ENCODE measurements at regions not wholly inside any gene's neighbourhood (a gene's known extent, or its start where the extent isn't known, plus 50 kb on each side); places are given as distances from the start of the nearest gene placed in this dataset.
A peak's percentile ranks its signal among the peaks of the same experiment; 100 is the strongest.

- DNase-seq = no peak
- H3K4me1 Mint-ChIP-seq = no peaks in the 10 kb centered on the region
- peak overlapping the region; percentile 1 for H3K27ac Mint-ChIP-seq
- no peaks in the 10 kb centered on the region for H3K27me3 Mint-ChIP-seq (ENCODE audit: low read depth, poor library complexity)
- no peaks in the 10 kb centered on the region for H3K9me3 Mint-ChIP-seq
- H3K36me3 Mint-ChIP-seq (ENCODE audit: low read depth) = no peaks in the 10 kb centered on the region
- H3K4me3 Mint-ChIP-seq = no peak overlapping the region
- TF ChIP-seq, protein P1, sequence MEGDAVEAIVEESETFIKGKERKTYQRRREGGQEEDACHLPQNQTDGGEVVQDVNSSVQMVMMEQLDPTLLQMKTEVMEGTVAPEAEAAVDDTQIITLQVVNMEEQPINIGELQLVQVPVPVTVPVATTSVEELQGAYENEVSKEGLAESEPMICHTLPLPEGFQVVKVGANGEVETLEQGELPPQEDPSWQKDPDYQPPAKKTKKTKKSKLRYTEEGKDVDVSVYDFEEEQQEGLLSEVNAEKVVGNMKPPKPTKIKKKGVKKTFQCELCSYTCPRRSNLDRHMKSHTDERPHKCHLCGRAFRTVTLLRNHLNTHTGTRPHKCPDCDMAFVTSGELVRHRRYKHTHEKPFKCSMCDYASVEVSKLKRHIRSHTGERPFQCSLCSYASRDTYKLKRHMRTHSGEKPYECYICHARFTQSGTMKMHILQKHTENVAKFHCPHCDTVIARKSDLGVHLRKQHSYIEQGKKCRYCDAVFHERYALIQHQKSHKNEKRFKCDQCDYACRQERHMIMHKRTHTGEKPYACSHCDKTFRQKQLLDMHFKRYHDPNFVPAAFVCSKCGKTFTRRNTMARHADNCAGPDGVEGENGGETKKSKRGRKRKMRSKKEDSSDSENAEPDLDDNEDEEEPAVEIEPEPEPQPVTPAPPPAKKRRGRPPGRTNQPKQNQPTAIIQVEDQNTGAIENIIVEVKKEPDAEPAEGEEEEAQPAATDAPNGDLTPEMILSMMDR (IDR thresholded peaks at IDR 0.05) = no peak
Measured at GRCh38 chr11:109936661-109937180, 156.5 kb upstream of the ZC3H12C start.

GRCh38 chr11:109937968-109938367, 155.2 kb upstream of the ZC3H12C start:
- Mint-ChIP-seq H3K27me3 (ENCODE audit: low read depth, poor library complexity) (no peaks in the 10 kb centered on the region), H3K27ac (peak overlapping the region; percentile 13), H3K4me1 (no peaks in the 10 kb centered on the region), H3K9me3 (no peaks in the 10 kb centered on the region), H3K4me3 (no peak overlapping the region), H3K36me3 (ENCODE audit: low read depth) (no peaks in the 10 kb centered on the region)
- DNase-seq = no peak
- TF ChIP-seq, protein P1 (IDR thresholded peaks at IDR 0.05) = no peak

- Mint-ChIP-seq H3K4me1 (no peaks in the 10 kb centered on the region), H3K36me3 (ENCODE audit: low read depth) (no peaks in the 10 kb centered on the region), H3K27ac (no peak overlapping the region), H3K27me3 (ENCODE audit: low read depth, poor library complexity) (no peaks in the 10 kb centered on the region), H3K4me3 (no peak overlapping the region), H3K9me3 (no peaks in the 10 kb centered on the region)
- TF ChIP-seq, protein P1 (IDR thresholded peaks at IDR 0.05) = peak; percentile 57
- DNase-seq = peak; percentile 12
Measured at GRCh38 chr11:109939166-109939810, 153.9 kb upstream of the ZC3H12C start.

DNA sequence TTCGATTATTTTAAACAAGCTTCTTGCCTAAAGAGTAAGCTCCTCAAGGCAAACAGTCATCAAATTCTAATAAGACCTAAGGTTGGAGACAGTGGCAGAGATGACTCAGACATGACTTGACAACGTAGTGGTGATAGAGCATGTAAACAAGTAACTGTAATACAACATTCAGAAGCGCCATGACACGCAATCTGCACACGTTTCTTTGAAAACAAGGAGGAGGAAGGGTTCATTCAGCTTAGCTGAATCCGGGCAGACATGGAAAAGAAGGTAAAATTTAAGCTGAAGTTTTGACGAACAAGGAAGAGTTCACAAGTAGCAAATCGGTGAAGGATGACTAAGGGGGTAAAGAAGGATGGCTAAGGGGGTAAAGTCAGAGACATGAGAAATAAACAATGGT, 152.4 kb upstream of the ZC3H12C start:
- Mint-ChIP-seq H3K4me3 (no peak overlapping the region), H3K36me3 (ENCODE audit: low read depth) (no peaks in the 10 kb centered on the region), H3K27me3 (ENCODE audit: low read depth, poor library complexity) (no peaks in the 10 kb centered on the region), H3K9me3 (no peaks in the 10 kb centered on the region), H3K27ac (no peak overlapping the region), H3K4me1 (no peaks in the 10 kb centered on the region)
- no peak for DNase-seq
- TF ChIP-seq, protein P1 (IDR thresholded peaks at IDR 0.05) = no peak

- Mint-ChIP-seq H3K4me1 (no peaks in the 10 kb centered on the region), H3K4me3 (no peak overlapping the region), H3K36me3 (ENCODE audit: low read depth) (no peaks in the 10 kb centered on the region), H3K9me3 (peaks cover 19% of the 10 kb centered on the region), H3K27ac (no peak overlapping the region), H3K27me3 (ENCODE audit: low read depth, poor library complexity) (no peaks in the 10 kb centered on the region)
- TF ChIP-seq, protein P1 (IDR thresholded peaks at IDR 0.05) = no peak
- DNase-seq = no peak
Measured at GRCh38 chr11:109945626-109946321, 147.4 kb upstream of the ZC3H12C start.
